H9 (cell line): ENCODE measurements at regions not wholly inside any gene's neighbourhood (a gene's known extent, or its start where the extent isn't known, plus 50 kb on each side); places are given as distances from the start of the nearest gene placed in this dataset.

Source experiments
- DNase-seq: peaks from one replicate; pipeline ENCODE4 v3.0.0-alpha.2; 2017
- H2AFZ ChIP-seq: one replicate; pipeline ENCODE4 v1.6.1; 2013; ENCODE audit warnings: mild to moderate bottlenecking, low read length, control low read depth, moderate library complexity
- H2AK5ac ChIP-seq: 2 replicates; pipeline ENCODE4 v1.6.1; 2013; ENCODE audit warnings: low read length, control low read depth, mixed read lengths; ENCODE audit not compliant: insufficient read length
- H2BK120ac ChIP-seq: one replicate; pipeline ENCODE4 v1.6.1; 2013; ENCODE audit warnings: low read depth, mild to moderate bottlenecking, low read length, control low read depth, inconsistent platforms; ENCODE audit not compliant: poor library complexity, severe bottlenecking
- H2BK12ac ChIP-seq: 2 replicates; pipeline ENCODE4 v1.6.1; 2013; ENCODE audit warnings: low read length, control low read depth, mixed read lengths, low read depth; ENCODE audit not compliant: insufficient read length
- H2BK15ac ChIP-seq: 2 replicates; pipeline ENCODE4 v1.6.1; 2013; ENCODE audit warnings: low read depth, low read length, control low read depth
- H2BK20ac ChIP-seq: one replicate; pipeline ENCODE4 v1.6.1; 2013; ENCODE audit warnings: low read depth, mild to moderate bottlenecking, low read length, control low read depth, inconsistent platforms; ENCODE audit not compliant: poor library complexity, severe bottlenecking
- H2BK5ac ChIP-seq: 2 replicates; pipeline ENCODE4 v1.6.1; 2013; ENCODE audit warnings: low read length, control low read depth, mixed read lengths; ENCODE audit not compliant: insufficient read length
- H3K14ac ChIP-seq: 2 replicates; pipeline ENCODE4 v1.6.1; 2013; ENCODE audit warnings: low read length, control low read depth; ENCODE audit not compliant: insufficient read depth
- H3K18ac ChIP-seq: 2 replicates; pipeline ENCODE4 v1.6.1; 2013; ENCODE audit warnings: low read depth, mild to moderate bottlenecking, mixed read lengths, low read length, control low read depth; ENCODE audit not compliant: insufficient read length
- H3K23ac ChIP-seq: 2 replicates; pipeline ENCODE4 v1.6.1; 2013; ENCODE audit warnings: low read length, control low read depth, mixed read lengths, low read depth; ENCODE audit not compliant: insufficient read length
- H3K23me2 ChIP-seq: 2 replicates; pipeline ENCODE4 v1.6.1; 2013; ENCODE audit warnings: low read depth, mild to moderate bottlenecking, mixed read lengths, low read length, control low read depth; ENCODE audit not compliant: insufficient read length, poor library complexity, severe bottlenecking
- H3K27ac ChIP-seq: 2 replicates; pipeline ENCODE4 v1.5.1; 2013; ENCODE audit warnings: low read length, control low read depth, mixed read lengths, low read depth; ENCODE audit not compliant: insufficient read length
- H3K27me3 ChIP-seq: 2 replicates; pipeline ENCODE4 v1.6.1; 2013; ENCODE audit warnings: low read length, control low read depth, inconsistent platforms; ENCODE audit not compliant: insufficient read depth
- H3K4ac ChIP-seq: 2 replicates; pipeline ENCODE4 v1.6.1; 2013; ENCODE audit warnings: low read depth, mild to moderate bottlenecking, control low read depth, inconsistent platforms, low read length, moderate library complexity
- H3K4me1 ChIP-seq: 2 replicates; pipeline ENCODE4 v1.6.1; 2013; ENCODE audit warnings: low read length, control low read depth, inconsistent platforms; ENCODE audit not compliant: insufficient read depth
- H3K4me2 ChIP-seq: 2 replicates; pipeline ENCODE4 v1.6.1; 2013; ENCODE audit warnings: low read length, control low read depth, mixed read lengths; ENCODE audit not compliant: insufficient read length, insufficient read depth
- H3K56ac ChIP-seq: 2 replicates; pipeline ENCODE4 v1.6.1; 2013; ENCODE audit warnings: low read depth, mild to moderate bottlenecking, mixed read lengths, low read length, control low read depth; ENCODE audit not compliant: insufficient read length
- H3K79me1 ChIP-seq: 2 replicates; pipeline ENCODE4 v1.6.1; 2013; ENCODE audit warnings: low read depth, mild to moderate bottlenecking, moderate library complexity, low read length, control low read depth, inconsistent platforms; ENCODE audit not compliant: insufficient read depth, poor library complexity, severe bottlenecking
- H3K79me2 ChIP-seq: 2 replicates; pipeline ENCODE4 v1.6.1; 2013; ENCODE audit warnings: low read length, control low read depth, inconsistent platforms; ENCODE audit not compliant: insufficient read depth
- H3K9ac ChIP-seq: 2 replicates; pipeline ENCODE4 v1.6.1; 2013; ENCODE audit warnings: low read length, control low read depth, mixed read lengths; ENCODE audit not compliant: insufficient read length; ENCODE audit errors: extremely low read depth
- H3K9me3 ChIP-seq: one replicate; pipeline ENCODE4 v1.6.1; 2013; ENCODE audit warnings: low read depth, low read length, inconsistent platforms; ENCODE audit not compliant: control insufficient read depth
- H3T11ph ChIP-seq: one replicate; pipeline ENCODE4 v1.6.1; 2013; ENCODE audit warnings: mild to moderate bottlenecking, low read length, control low read depth, inconsistent platforms
- H4K20me1 ChIP-seq: one replicate; pipeline ENCODE4 v1.6.1; 2013; ENCODE audit not compliant: control insufficient read depth, insufficient read length, insufficient read depth
- H4K5ac ChIP-seq: 2 replicates; pipeline ENCODE4 v1.6.1; 2013; ENCODE audit warnings: low read depth, mild to moderate bottlenecking, mixed read lengths, low read length, control low read depth; ENCODE audit not compliant: insufficient read length
- H4K8ac ChIP-seq: replicated peaks from 2 replicates; pipeline ENCODE4 v1.6.1; 2013; ENCODE audit warnings: low read length, control low read depth, mixed read lengths, low read depth; ENCODE audit not compliant: insufficient read length
- H4K91ac ChIP-seq: 2 replicates; pipeline ENCODE4 v1.6.1; 2013; ENCODE audit warnings: low read depth, mild to moderate bottlenecking, moderate library complexity, mixed read lengths, low read length, control low read depth; ENCODE audit not compliant: insufficient read length
- H3K27ac Mint-ChIP-seq, 3 experiments: 2 replicates in 2 of 3; 3 replicates in 1 of 3; pipeline ENCODE4 v1.8.0; 2020 to 2021; ENCODE audit warnings: mixed read lengths in 3 of 3, mild to moderate bottlenecking in 1 of 3, moderate library complexity in 1 of 3
- H3K27me3 Mint-ChIP-seq: 2 replicates; pipeline ENCODE4 v1.8.0; 2021; ENCODE audit warnings: low read depth, mild to moderate bottlenecking, moderate library complexity, mixed read lengths
- H3K36me3 Mint-ChIP-seq, 3 experiments: 2 replicates in 2 of 3; 3 replicates in 1 of 3; pipeline ENCODE4 v1.8.0; 2020 to 2021; ENCODE audit warnings: low read depth in 3 of 3, mixed read lengths in 3 of 3; ENCODE audit not compliant: insufficient read depth in 1 of 3
- H3K4me1 Mint-ChIP-seq, 2 experiments: 2 replicates each; pipeline ENCODE4 v1.8.0; 2020; ENCODE audit warnings: mixed read lengths in 2 of 2
- H3K4me3 Mint-ChIP-seq, 2 experiments: 2 replicates in 1 of 2; 3 replicates in 1 of 2; pipeline ENCODE4 v1.8.0; 2020 to 2021; ENCODE audit warnings: mild to moderate bottlenecking in 2 of 2, mixed read lengths in 2 of 2, moderate library complexity in 1 of 2
- H3K9me3 Mint-ChIP-seq, 2 experiments: 2 replicates in 1 of 2; 3 replicates in 1 of 2; pipeline ENCODE4 v1.8.0; 2020; ENCODE audit warnings: mild to moderate bottlenecking in 2 of 2, mixed read lengths in 2 of 2, moderate library complexity in 1 of 2
- WGBS: extraction: QIAGEN DNeasy Blood & Tissue Kit; methylation state at CpG from one replicate; pipeline ENCODE4 v1.1.7; 2013; ENCODE audit warnings: missing lambda C conversion rate, low lambda C conversion rate, mixed read lengths; ENCODE audit not compliant: insufficient read length; ENCODE audit errors: extremely low coverage; 5-methylcytosine and 5-hydroxymethylcytosine counted together
- TF ChIP-seq, protein P1 (sequence below): fragments of 200-600 bp; sonication (generic); conservative IDR thresholded peaks from 3 replicates; pipeline ENCODE4 v1.8.0; 2021; ENCODE audit warnings: antibody characterized with exemption, mild to moderate bottlenecking

DNA sequence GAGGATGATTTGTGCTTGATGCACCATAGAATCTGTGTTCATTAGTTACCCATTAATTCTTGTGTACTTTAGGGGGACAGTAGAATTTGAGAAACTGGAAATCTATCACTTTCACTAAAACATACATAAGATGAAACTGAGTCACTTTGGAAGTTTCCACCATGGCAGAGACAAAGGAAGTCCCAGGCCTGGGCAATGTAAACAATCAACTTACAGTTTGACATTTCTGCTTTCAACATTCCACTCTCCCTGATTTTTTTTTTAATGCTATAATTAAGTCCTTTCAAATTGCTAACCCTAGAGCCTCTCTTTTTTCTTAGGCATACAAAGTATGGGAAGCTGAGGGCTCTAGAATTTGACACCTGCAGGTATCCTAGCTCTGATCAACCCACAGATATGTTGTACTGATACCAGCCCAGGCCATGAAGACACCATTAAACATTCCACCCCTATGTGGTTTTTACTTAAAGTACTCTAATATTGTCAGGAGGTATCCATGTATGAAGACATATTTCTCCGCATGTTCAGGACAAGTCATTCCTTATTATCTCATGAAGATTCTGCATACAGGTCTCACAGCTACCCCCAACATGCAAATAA lies 88.5 kb upstream of the GLS start:
- no peaks in the 10 kb centered on the region for H3K79me1 ChIP-seq
- Mint-ChIP-seq H3K27me3 (no peaks in the 10 kb centered on the region), H3K4me3 (no peak overlapping the region), H3K4me1 (peaks cover 29 to 31% of the 10 kb centered on the region in 2 experiments), H3K27ac (no peak overlapping the region), H3K36me3 (peaks cover 0 to 4% (median 0%) of the 10 kb centered on the region in 3 experiments; a peak in 2 of 7 replicates), H3K9me3 (no peaks in the 10 kb centered on the region)
- no peak overlapping the region for H2AK5ac ChIP-seq
- no peak overlapping the region for H2BK20ac ChIP-seq
- H3K4me1 ChIP-seq: peaks cover 11% of the 10 kb centered on the region; the same call in 1 of the 2 replicates
- no peak overlapping the region for H3K27ac ChIP-seq
- H4K20me1 ChIP-seq: no peaks in the 10 kb centered on the region
- H3K79me2 ChIP-seq: no peaks in the 10 kb centered on the region
- H2BK120ac ChIP-seq: no peak overlapping the region
- H3T11ph ChIP-seq: no peak overlapping the region
- no CpG with 5 or more reads among the region's 1 CpG for WGBS
- H2BK12ac ChIP-seq: no peak overlapping the region
- no peak overlapping the region for H2AFZ ChIP-seq
- no peak overlapping the region for H2BK15ac ChIP-seq
- H4K5ac ChIP-seq: no peak overlapping the region
- H3K23me2 ChIP-seq: no peaks in the 10 kb centered on the region
- no peak for DNase-seq
- no peak overlapping the region for H3K9ac ChIP-seq
- no peak overlapping the region for H3K18ac ChIP-seq
- no peak overlapping the region for H2BK5ac ChIP-seq
- no peak overlapping the region for H3K4ac ChIP-seq
- no peak overlapping the region for H3K4me2 ChIP-seq
- H3K56ac ChIP-seq: no peak overlapping the region
- no peaks in the 10 kb centered on the region for H3K27me3 ChIP-seq
- no peaks in the 10 kb centered on the region for H3K9me3 ChIP-seq
- no peak overlapping the region for H3K23ac ChIP-seq
- TF ChIP-seq, protein P1, sequence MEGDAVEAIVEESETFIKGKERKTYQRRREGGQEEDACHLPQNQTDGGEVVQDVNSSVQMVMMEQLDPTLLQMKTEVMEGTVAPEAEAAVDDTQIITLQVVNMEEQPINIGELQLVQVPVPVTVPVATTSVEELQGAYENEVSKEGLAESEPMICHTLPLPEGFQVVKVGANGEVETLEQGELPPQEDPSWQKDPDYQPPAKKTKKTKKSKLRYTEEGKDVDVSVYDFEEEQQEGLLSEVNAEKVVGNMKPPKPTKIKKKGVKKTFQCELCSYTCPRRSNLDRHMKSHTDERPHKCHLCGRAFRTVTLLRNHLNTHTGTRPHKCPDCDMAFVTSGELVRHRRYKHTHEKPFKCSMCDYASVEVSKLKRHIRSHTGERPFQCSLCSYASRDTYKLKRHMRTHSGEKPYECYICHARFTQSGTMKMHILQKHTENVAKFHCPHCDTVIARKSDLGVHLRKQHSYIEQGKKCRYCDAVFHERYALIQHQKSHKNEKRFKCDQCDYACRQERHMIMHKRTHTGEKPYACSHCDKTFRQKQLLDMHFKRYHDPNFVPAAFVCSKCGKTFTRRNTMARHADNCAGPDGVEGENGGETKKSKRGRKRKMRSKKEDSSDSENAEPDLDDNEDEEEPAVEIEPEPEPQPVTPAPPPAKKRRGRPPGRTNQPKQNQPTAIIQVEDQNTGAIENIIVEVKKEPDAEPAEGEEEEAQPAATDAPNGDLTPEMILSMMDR: no peak
- no peak overlapping the region for H4K91ac ChIP-seq
- no peak overlapping the region for H3K14ac ChIP-seq
- no peak overlapping the region for H4K8ac ChIP-seq
